Stomach (tissue), 8 donors: ENCODE measurements at regions not wholly inside any gene's neighbourhood (a gene's known extent, or its start where the extent isn't known, plus 50 kb on each side); places are given as distances from the start of the nearest gene placed in this dataset.

Experiments used
- DNase-seq, 2 donors: peaks; one replicate each; pipeline versions ENCODE4 v3.0.0 to v3.0.0-alpha.2; 2013 to 2019
- H3K27ac ChIP-seq, 5 donors: fragments of 200-600 bp in 4 of 5; sonication (generic) in 4 of 5; one replicate each; pipeline ENCODE4 v1.5.1; 2013 to 2019; ENCODE audit warnings: mild to moderate bottlenecking in 1 of 5, moderate library complexity in 1 of 5
- H3K27me3 ChIP-seq, 3 donors: fragments of 200-600 bp; sonication (generic); one replicate each; pipeline ENCODE4 v1.5.1; 2017 to 2019; ENCODE audit warnings: mixed run types in 1 of 3
- H3K36me3 ChIP-seq, 4 donors: fragments of 200-600 bp; sonication (generic); 1 replicate in 3 of 4; 2 replicates in 1 of 4; pipeline ENCODE4 v1.5.1; 2016 to 2019
- H3K4me1 ChIP-seq, 4 donors: fragments of 200-600 bp; sonication (generic); one replicate each; pipeline ENCODE4 v1.5.1; 2016 to 2019
- H3K4me3 ChIP-seq, 4 donors: fragments of 200-600 bp; sonication (generic) in 3 of 4; one replicate each; pipeline ENCODE4 v1.5.1; 2016 to 2019; ENCODE audit warnings: mild to moderate bottlenecking in 1 of 4
- H3K9me3 ChIP-seq, 4 donors: fragments of 200-600 bp; sonication (generic); one replicate each; pipeline ENCODE4 v1.5.1; 2016 to 2019
- CTCF ChIP-seq, 7 experiments: fragments of 450-650 bp in 4 of 7; fragments of 200-600 bp in 3 of 7; sonication (generic) in 3 of 7; IDR thresholded peaks; one replicate each; pipeline ENCODE4 v1.5.1; 2016 to 2019; ENCODE audit warnings: antibody characterized with exemption in 7 of 7, control low read depth in 2 of 7, mild to moderate bottlenecking in 1 of 7
- EP300 ChIP-seq: sonication (generic); formaldehyde crosslinking; IDR thresholded peaks from one replicate; pipeline ENCODE4 v1.6.1; 2017; ENCODE audit warnings: antibody characterized with exemption
- POLR2A ChIP-seq, 4 donors: fragments of 450-650 bp; IDR thresholded peaks; one replicate each; pipeline ENCODE4 v1.6.1; 2016; ENCODE audit warnings: antibody characterized with exemption in 4 of 4, control low read depth in 2 of 4, mild to moderate bottlenecking in 1 of 4, moderate library complexity in 1 of 4
- POLR2AphosphoS5 ChIP-seq, 3 donors: sonication (generic); formaldehyde crosslinking; IDR thresholded peaks; one replicate each; pipeline ENCODE4 v1.6.1; 2016; ENCODE audit warnings: antibody characterized with exemption in 3 of 3
- WGBS, 5 donors: extraction: QIAGEN DNeasy Blood & Tissue Kit in 3 of 5; methylation state at CpG; one replicate each; pipeline versions ENCODE4 v1.1.5 to v1.1.7; 2013 to 2018; 5-methylcytosine and 5-hydroxymethylcytosine counted together
- intact Hi-C: fragments of 100-400 bp; cut with DNase I; formaldehyde crosslinking; loops from one replicate; pipeline ENCODE4 v1.15.1; 2023; ENCODE audit warnings: low total_unique reads
- donor health status: healthy with polysubstance abuse.
- donor health status: Bipolar disorder and iron deficiency.
- donor health status: healthy.

- no peak overlapping the region for H3K27ac ChIP-seq
- no peaks in the 10 kb centered on the region for H3K36me3 ChIP-seq
- no peak for DNase-seq
- H3K4me1 ChIP-seq: peaks cover under 1 to 6% (median 2%) of the 10 kb centered on the region in 4 donors
- 93 to 98% (median 97%) methylated on average over 3 of the region's 3 CpGs for WGBS, 5 donors
- H3K9me3 ChIP-seq: no peaks in the 10 kb centered on the region
- TF ChIP-seq EP300: no peak
- no peak for TF ChIP-seq POLR2A (IDR thresholded peaks at IDR 0.05)
- no peak for TF ChIP-seq POLR2AphosphoS5 (IDR thresholded peaks at IDR 0.05)
- TF ChIP-seq CTCF (IDR thresholded peaks at IDR 0.05): no peak
- no peaks in the 10 kb centered on the region for H3K27me3 ChIP-seq
- intact Hi-C loops: no loop called here
- no peak overlapping the region for H3K4me3 ChIP-seq
Measured at GRCh38 chr10:113988535-113988934, 55.1 kb upstream of the ADRB1 start.

GRCh38 chr10:113991091-113991860 lies 52.4 kb upstream of the ADRB1 start:
- 91 to 98% (median 91%) methylated on average over 9 to 11 of the region's 11 CpGs for WGBS, 5 donors
- Histone ChIP-seq H3K4me1 (peaks cover 0 to 14% (median 2%) of the 10 kb centered on the region in 4 donors), H3K27ac (no peak overlapping the region), H3K9me3 (no peaks in the 10 kb centered on the region), H3K4me3 (no peak overlapping the region), H3K27me3 (no peaks in the 10 kb centered on the region), H3K36me3 (no peaks in the 10 kb centered on the region)
- intact Hi-C loops: no loop called here
- TF ChIP-seq CTCF (IDR thresholded peaks at IDR 0.05) (no peak), POLR2A (IDR thresholded peaks at IDR 0.05) (no peak), POLR2AphosphoS5 (IDR thresholded peaks at IDR 0.05) (no peak), EP300 (no peak)
- no peak for DNase-seq

- no peak overlapping the region for H3K27ac ChIP-seq
- no peaks in the 10 kb centered on the region for H3K9me3 ChIP-seq
- DNase-seq: no peak
- H3K36me3 ChIP-seq: no peaks in the 10 kb centered on the region
- no peak overlapping the region for H3K4me3 ChIP-seq
- no peaks in the 10 kb centered on the region for H3K27me3 ChIP-seq
- intact Hi-C loops: no loop called here
- WGBS, 5 donors: 76 to 91% (median 77%) methylated on average over 9 of the region's 9 CpGs
- peaks cover 0 to 14% (median 2%) of the 10 kb centered on the region in 4 donors for H3K4me1 ChIP-seq
- TF ChIP-seq EP300 (no peak), POLR2A (IDR thresholded peaks at IDR 0.05) (no peak), POLR2AphosphoS5 (IDR thresholded peaks at IDR 0.05) (no peak), CTCF (IDR thresholded peaks at IDR 0.05) (no peak)
Measured at GRCh38 chr10:113992471-113993011, 51.1 kb upstream of the ADRB1 start.

DNA sequence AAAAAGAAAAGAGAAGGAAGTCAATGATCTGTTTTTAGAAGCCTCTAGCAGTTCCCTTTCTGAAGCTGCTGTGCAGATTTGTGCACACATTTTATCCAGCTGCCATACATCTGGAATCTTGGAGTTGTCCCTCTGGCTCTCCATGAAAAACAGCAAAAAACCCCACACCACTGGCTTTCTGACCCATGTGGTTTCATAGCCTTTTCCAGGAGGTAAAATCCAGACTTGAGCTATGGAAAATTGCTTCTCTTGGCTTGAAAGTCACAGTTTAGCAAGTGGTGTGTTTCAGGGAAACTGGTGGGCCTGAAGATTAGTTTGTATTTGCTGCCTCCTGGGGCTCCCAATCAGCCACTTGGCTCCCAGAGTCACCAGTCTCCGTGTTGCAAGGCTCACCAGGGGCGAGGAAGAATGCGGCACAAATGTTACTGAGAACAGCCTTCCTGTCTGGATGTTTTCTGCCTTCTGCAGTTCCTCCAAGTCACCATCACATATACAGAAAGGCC lies 50.1 kb upstream of the ADRB1 start:
- TF ChIP-seq POLR2AphosphoS5 (IDR thresholded peaks at IDR 0.05) (no peak), POLR2A (IDR thresholded peaks at IDR 0.05) (no peak), EP300 (no peak), CTCF (IDR thresholded peaks at IDR 0.05) (no peak)
- Histone ChIP-seq H3K27me3 (no peaks in the 10 kb centered on the region), H3K4me1 (peaks cover 0 to 14% (median 2%) of the 10 kb centered on the region in 4 donors), H3K27ac (peak overlapping the region in 1 of 5 donors; percentile 38), H3K4me3 (no peak overlapping the region), H3K9me3 (no peaks in the 10 kb centered on the region), H3K36me3 (no peaks in the 10 kb centered on the region)
- 60 to 80% (median 63%) methylated on average over 3 of the region's 3 CpGs for WGBS, 5 donors
- intact Hi-C loops: no loop called here
- peak in 1 of 2 donors; percentile 61 for DNase-seq
